ENCODE measurements at regions not wholly inside any gene's neighbourhood (a gene's known extent, or its start where the extent isn't known, plus 50 kb on each side); places are given as distances from the start of the nearest gene placed in this dataset.

DNA sequence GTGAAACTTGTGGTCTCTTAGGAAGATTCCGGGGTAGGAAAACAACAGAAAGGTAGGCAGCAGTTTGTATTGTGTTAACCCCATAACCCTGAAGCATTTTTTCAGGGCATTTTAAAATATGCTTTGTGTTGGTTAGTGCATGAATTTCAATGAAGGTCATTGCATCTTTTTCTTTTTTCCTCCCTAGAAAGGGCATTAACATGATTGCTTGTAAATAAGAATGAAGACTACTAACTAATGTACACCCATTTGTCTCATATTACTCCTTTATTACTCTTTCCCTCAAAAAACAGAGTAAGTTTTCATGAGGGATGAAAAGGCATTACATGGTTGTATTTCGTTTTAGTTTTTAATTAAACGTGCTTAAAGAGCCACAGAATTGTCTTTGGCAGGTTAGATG lies 141.4 kb downstream of the OGFRL1 start:
- no peak for TF ChIP-seq POU2F2 (IDR thresholded peaks at IDR 0.05; ENCODE audit: low read depth, low read length)
- no peak for TF ChIP-seq POLR2AphosphoS5 (IDR thresholded peaks at IDR 0.05; ENCODE audit: low read depth, low read length)
- no peak for TF ChIP-seq POLR2A (IDR thresholded peaks at IDR 0.05; ENCODE audit: low read depth, low read length)
- TF ChIP-seq TAF1 (IDR thresholded peaks at IDR 0.05; ENCODE audit: low read depth, low read length), result no peak
